PC-3 (cell line): ENCODE measurements at regions not wholly inside any gene's neighbourhood (a gene's known extent, or its start where the extent isn't known, plus 50 kb on each side); places are given as distances from the start of the nearest gene placed in this dataset.

ENCODE experiments used
- ATAC-seq: fragments of 200-7000 bp; cut with Tn5 transposase; 2 replicates; pipeline ENCODE4 v1.9.1; 2020; ENCODE audit warnings: mild to moderate bottlenecking, moderate library complexity
- BruUV-seq: library from RNA; stranded (reverse); fragments of 400-500 nt; replicated peaks from 2 replicates; lab custom pipeline; 2021; lab: Mats Ljungman, UMichigan
- CTCF ChIA-PET: fragments of 300-600 bp; sonication (Branson Sonifier 250); formaldehyde crosslinking; loops from one replicate; lab custom pipeline; 2022; ENCODE audit warnings: antibody characterized with exemption; lab: Charles Lee
- POLR2A ChIA-PET: fragments of 300-600 bp; sonication (Branson Sonifier 250); formaldehyde crosslinking; loops from one replicate; lab custom pipeline; 2022; ENCODE audit warnings: antibody characterized with exemption; ENCODE audit not compliant: unreplicated experiment; lab: Charles Lee
- DNase-seq: peaks from one replicate; pipeline ENCODE4 v3.0.0-alpha.2; 2015
- H2AFZ ChIP-seq: fragments of 300-600 bp; sonication (generic); 2 replicates; pipeline ENCODE4 v1.6.0; 2016; ENCODE audit warnings: antibody characterized with exemption, low read length
- H3F3A ChIP-seq: fragments of 300-600 bp; sonication (generic); one replicate; pipeline ENCODE4 v1.6.0; 2017; ENCODE audit warnings: antibody characterized with exemption, low read length, control low read depth, mild to moderate bottlenecking; ENCODE audit not compliant: unreplicated experiment
- H3K27ac ChIP-seq: fragments of 300-600 bp; sonication (generic); 2 replicates; pipeline ENCODE4 v1.5.1; 2016; ENCODE audit warnings: mild to moderate bottlenecking, low read length
- H3K27me3 ChIP-seq: fragments of 300-600 bp; sonication (generic); 2 replicates; pipeline ENCODE4 v1.6.1; 2016; ENCODE audit warnings: low read length, mixed read lengths
- H3K36me3 ChIP-seq: fragments of 300-600 bp; sonication (generic); 2 replicates; pipeline ENCODE4 v1.6.1; 2016; ENCODE audit warnings: low read depth, mixed run types, low read length, mixed read lengths
- H3K4me1 ChIP-seq: fragments of 300-600 bp; sonication (generic); 2 replicates; pipeline ENCODE4 v1.5.1; 2016; ENCODE audit warnings: low read length; ENCODE audit not compliant: insufficient read depth
- H3K4me2 ChIP-seq: fragments of 300-600 bp; sonication (generic); 2 replicates; pipeline ENCODE4 v1.6.0; 2016; ENCODE audit warnings: low read length
- H3K4me3 ChIP-seq: fragments of 300-600 bp; sonication (generic); 2 replicates; pipeline ENCODE4 v1.5.1; 2016; ENCODE audit warnings: mild to moderate bottlenecking, low read length, mixed read lengths
- H3K79me2 ChIP-seq: fragments of 300-600 bp; sonication (generic); 2 replicates; pipeline ENCODE4 v1.6.1; 2017; ENCODE audit warnings: low read length, mixed read lengths
- H3K9ac ChIP-seq: fragments of 300-600 bp; sonication (generic); 2 replicates; pipeline ENCODE4 v1.6.0; 2016; ENCODE audit warnings: mild to moderate bottlenecking, low read length
- H3K9me2 ChIP-seq: fragments of 300-600 bp; sonication (generic); replicated peaks from 2 replicates; pipeline ENCODE4 v1.6.1; 2016; ENCODE audit warnings: mixed run types, low read length, mixed read lengths
- H3K9me3 ChIP-seq: fragments of 300-600 bp; sonication (generic); 2 replicates; pipeline ENCODE4 v1.6.1; 2016; ENCODE audit warnings: low read length, mixed read lengths
- H4K20me1 ChIP-seq: fragments of 300-600 bp; sonication (generic); 2 replicates; pipeline ENCODE4 v1.6.1; 2016; ENCODE audit warnings: low read length, mixed read lengths
- EZH2 ChIP-seq: fragments of 300-600 bp; sonication (generic); IDR thresholded peaks from one replicate; pipeline ENCODE4 v1.6.1; 2017; ENCODE audit warnings: antibody characterized with exemption, mild to moderate bottlenecking, low read length; ENCODE audit not compliant: unreplicated experiment
- EZH2phosphoT487 ChIP-seq: fragments of 300-600 bp; sonication (generic); IDR thresholded peaks from 2 replicates; pipeline ENCODE4 v1.6.1; 2018; ENCODE audit warnings: mild to moderate bottlenecking, antibody characterized with exemption, low read length, borderline replicate concordance
- intact Hi-C: fragments of 100-400 bp; cut with micrococcal nuclease; formaldehyde crosslinking; loops from 2 replicates; pipeline ENCODE4 v1.9.0; 2023
- TF ChIP-seq, protein P1 (sequence below): fragments of 300-600 bp; sonication (generic); conservative IDR thresholded peaks from 2 replicates; pipeline ENCODE4 v1.5.1; 2017; ENCODE audit warnings: antibody characterized with exemption, low read depth, mild to moderate bottlenecking, low read length

DNA sequence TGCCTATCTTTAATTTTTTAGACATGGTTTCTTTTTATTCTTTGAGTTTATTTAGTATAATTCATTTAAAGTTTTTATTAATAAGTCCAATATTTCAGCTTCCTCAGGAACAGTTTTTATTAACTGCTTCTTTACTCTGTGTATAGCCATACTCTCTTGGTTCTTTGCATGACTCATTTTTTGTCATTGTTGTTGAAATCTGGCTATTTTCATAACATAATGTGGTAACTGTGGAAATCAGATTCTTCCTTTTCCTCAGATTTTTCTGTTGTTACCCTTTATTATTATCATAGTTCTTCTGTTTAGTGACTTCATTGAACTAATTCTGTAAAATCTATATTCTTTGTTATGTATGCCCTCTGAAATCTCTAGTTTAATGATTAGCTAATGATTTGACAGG, 124.9 kb upstream of the CYSLTR1 start:
- H3K4me1 ChIP-seq: peaks cover 27% of the 10 kb centered on the region
- POLR2A ChIA-PET: interaction anchor here (0.6 kb wide), 1 partner anchor 338 kb away, joined by 5 read pairs; no protein-coding TSS in a partner anchor
- DNase-seq (peak; percentile 50), ATAC-seq (peak; percentile 71; the same call in 1 of the 2 replicates)
- no peaks in the 10 kb centered on the region for H3K36me3 ChIP-seq
- no peak overlapping the region for H3K4me2 ChIP-seq
- CTCF ChIA-PET: no interaction called here
- no peaks in the 10 kb centered on the region for H3F3A ChIP-seq
- peak overlapping the region; percentile 44 for H3K27ac ChIP-seq
- no peaks in the 10 kb centered on the region for H3K9me2 ChIP-seq
- H4K20me1 ChIP-seq: no peaks in the 10 kb centered on the region
- TF ChIP-seq, protein P1, sequence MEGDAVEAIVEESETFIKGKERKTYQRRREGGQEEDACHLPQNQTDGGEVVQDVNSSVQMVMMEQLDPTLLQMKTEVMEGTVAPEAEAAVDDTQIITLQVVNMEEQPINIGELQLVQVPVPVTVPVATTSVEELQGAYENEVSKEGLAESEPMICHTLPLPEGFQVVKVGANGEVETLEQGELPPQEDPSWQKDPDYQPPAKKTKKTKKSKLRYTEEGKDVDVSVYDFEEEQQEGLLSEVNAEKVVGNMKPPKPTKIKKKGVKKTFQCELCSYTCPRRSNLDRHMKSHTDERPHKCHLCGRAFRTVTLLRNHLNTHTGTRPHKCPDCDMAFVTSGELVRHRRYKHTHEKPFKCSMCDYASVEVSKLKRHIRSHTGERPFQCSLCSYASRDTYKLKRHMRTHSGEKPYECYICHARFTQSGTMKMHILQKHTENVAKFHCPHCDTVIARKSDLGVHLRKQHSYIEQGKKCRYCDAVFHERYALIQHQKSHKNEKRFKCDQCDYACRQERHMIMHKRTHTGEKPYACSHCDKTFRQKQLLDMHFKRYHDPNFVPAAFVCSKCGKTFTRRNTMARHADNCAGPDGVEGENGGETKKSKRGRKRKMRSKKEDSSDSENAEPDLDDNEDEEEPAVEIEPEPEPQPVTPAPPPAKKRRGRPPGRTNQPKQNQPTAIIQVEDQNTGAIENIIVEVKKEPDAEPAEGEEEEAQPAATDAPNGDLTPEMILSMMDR: no peak
- TF ChIP-seq EZH2 (no peak), EZH2phosphoT487 (no peak)
- no peaks in the 10 kb centered on the region for H3K9me3 ChIP-seq
- intact Hi-C loops: loop anchor here (10.0 kb wide), 1 partner anchor 62 kb away; no protein-coding TSS in a partner anchor
- no peak overlapping the region for H3K4me3 ChIP-seq
- no peak overlapping the region for H2AFZ ChIP-seq
- no peak overlapping the region for H3K9ac ChIP-seq
- BruUV-seq: no TSS peak
- no peaks in the 10 kb centered on the region for H3K27me3 ChIP-seq
- no peaks in the 10 kb centered on the region for H3K79me2 ChIP-seq

DNA sequence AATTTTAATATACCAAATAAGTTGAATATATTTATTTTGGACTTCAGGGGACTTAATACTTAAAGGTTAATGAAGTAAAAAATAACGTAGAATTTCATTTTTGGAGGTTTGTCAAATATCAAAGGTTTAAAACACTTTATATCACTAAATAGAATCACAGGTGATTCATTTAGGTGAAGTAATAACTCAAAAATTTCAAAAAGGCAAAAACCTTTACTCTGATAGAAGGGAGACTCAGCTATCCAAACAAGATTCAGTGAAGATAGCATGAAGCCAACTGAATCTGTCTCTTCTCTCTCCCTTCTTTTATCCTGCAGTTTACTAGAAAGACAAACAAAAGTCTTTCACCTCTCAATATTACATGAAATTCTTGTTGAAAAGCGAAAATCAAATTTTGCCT, 110.2 kb upstream of the CYSLTR1 start:
- H3K27ac ChIP-seq: no peak overlapping the region
- peak; percentile 43; the same call in 1 of the 2 replicates for ATAC-seq
- no peak overlapping the region for H3K4me3 ChIP-seq
- ChIA-PET CTCF (no interaction called here), POLR2A (no interaction called here)
- no peaks in the 10 kb centered on the region for H3K9me2 ChIP-seq
- no peaks in the 10 kb centered on the region for H3K27me3 ChIP-seq
- H3F3A ChIP-seq: no peaks in the 10 kb centered on the region
- DNase-seq: peak; percentile 57
- H3K79me2 ChIP-seq: no peaks in the 10 kb centered on the region
- H4K20me1 ChIP-seq: no peaks in the 10 kb centered on the region
- no peak overlapping the region for H3K9ac ChIP-seq
- H3K4me2 ChIP-seq: peak overlapping the region; percentile 51; the same call in 1 of the 2 replicates
- no peak overlapping the region for H2AFZ ChIP-seq
- BruUV-seq: no TSS peak
- intact Hi-C loops: no loop called here
- H3K9me3 ChIP-seq: no peaks in the 10 kb centered on the region
- TF ChIP-seq EZH2phosphoT487 (no peak), EZH2 (no peak)
- TF ChIP-seq, protein P1: no peak
- H3K4me1 ChIP-seq: peaks cover 12% of the 10 kb centered on the region
- H3K36me3 ChIP-seq: no peaks in the 10 kb centered on the region

DNA sequence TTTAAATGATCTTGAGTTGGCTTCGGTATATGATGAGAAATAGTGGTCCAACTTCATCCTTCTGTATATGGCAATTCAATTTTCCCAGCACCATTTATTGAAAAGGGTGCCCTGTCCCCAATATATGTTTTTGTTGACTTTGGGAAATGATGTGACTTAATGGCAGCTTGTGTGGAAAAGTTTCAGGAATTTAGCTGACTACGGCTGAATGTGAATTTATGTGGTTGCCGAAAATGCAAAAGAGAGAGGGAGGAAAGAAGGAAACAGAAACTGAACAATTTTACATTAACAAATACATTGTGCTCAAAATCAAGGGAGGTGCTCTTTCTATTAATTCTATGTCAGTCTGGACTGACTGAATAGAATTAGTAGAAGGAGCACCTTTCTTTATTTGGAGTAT, 101.8 kb upstream of the CYSLTR1 start:
- POLR2A ChIA-PET: no interaction called here
- no peaks in the 10 kb centered on the region for H3K9me2 ChIP-seq
- no peak for ATAC-seq
- no peak overlapping the region for H3K4me3 ChIP-seq
- CTCF ChIA-PET: no interaction called here
- H4K20me1 ChIP-seq: no peaks in the 10 kb centered on the region
- H3K27ac ChIP-seq: no peak overlapping the region
- intact Hi-C loops: no loop called here
- no TSS peak for BruUV-seq
- H3K4me2 ChIP-seq: no peak overlapping the region
- no peaks in the 10 kb centered on the region for H3K4me1 ChIP-seq
- no peaks in the 10 kb centered on the region for H3K9me3 ChIP-seq
- TF ChIP-seq, protein P1: no peak
- TF ChIP-seq EZH2phosphoT487 (no peak), EZH2 (no peak)
- no peaks in the 10 kb centered on the region for H3K27me3 ChIP-seq
- DNase-seq: no peak
- no peak overlapping the region for H2AFZ ChIP-seq
- H3F3A ChIP-seq: no peaks in the 10 kb centered on the region
- H3K9ac ChIP-seq: no peak overlapping the region
- no peaks in the 10 kb centered on the region for H3K36me3 ChIP-seq
- H3K79me2 ChIP-seq: no peaks in the 10 kb centered on the region
